OCI-LY7 (cell line): ENCODE measurements at regions not wholly inside any gene's neighbourhood (a gene's known extent, or its start where the extent isn't known, plus 50 kb on each side); places are given as distances from the start of the nearest gene placed in this dataset.

Experiments
- EZH2phosphoT487 ChIP-seq: fragments of 200-600 bp; sonication (generic); IDR thresholded peaks from 2 replicates; pipeline ENCODE4 v1.6.1; 2018; ENCODE audit warnings: low read depth, borderline replicate concordance, mild to moderate bottlenecking, mixed run types, antibody characterized with exemption, low read length, moderate library complexity, mixed read lengths
- TF ChIP-seq, protein P1 (sequence below): fragments of 200-600 bp; sonication (generic); conservative IDR thresholded peaks from 2 replicates; pipeline ENCODE4 v1.5.1; 2014; ENCODE audit warnings: mild to moderate bottlenecking, antibody characterized with exemption, low read length, moderate library complexity, mixed read lengths

DNA sequence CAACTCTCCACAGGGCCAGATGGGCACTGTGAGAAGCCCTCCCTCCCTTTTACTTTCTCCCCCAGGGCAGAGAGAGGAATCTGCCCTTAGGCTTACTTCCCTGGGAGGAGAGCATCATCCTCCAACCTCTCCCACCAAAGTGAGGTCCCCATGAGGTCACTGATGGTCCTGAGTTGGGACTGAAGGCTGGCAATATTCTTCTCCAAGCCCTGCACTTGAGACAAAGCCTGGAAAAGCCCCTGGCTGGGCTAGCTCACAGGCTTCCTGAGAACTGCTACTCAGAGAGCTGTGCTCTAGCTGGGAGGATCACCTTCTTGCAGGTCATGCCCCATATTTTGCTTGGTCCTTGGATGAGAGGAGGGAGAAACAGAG lies 110.0 kb upstream of the MEF2A start:
- TF ChIP-seq, protein P1, sequence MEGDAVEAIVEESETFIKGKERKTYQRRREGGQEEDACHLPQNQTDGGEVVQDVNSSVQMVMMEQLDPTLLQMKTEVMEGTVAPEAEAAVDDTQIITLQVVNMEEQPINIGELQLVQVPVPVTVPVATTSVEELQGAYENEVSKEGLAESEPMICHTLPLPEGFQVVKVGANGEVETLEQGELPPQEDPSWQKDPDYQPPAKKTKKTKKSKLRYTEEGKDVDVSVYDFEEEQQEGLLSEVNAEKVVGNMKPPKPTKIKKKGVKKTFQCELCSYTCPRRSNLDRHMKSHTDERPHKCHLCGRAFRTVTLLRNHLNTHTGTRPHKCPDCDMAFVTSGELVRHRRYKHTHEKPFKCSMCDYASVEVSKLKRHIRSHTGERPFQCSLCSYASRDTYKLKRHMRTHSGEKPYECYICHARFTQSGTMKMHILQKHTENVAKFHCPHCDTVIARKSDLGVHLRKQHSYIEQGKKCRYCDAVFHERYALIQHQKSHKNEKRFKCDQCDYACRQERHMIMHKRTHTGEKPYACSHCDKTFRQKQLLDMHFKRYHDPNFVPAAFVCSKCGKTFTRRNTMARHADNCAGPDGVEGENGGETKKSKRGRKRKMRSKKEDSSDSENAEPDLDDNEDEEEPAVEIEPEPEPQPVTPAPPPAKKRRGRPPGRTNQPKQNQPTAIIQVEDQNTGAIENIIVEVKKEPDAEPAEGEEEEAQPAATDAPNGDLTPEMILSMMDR = no peak
- no peak for TF ChIP-seq EZH2phosphoT487
